H1 (cell line): ENCODE measurements at regions not wholly inside any gene's neighbourhood (a gene's known extent, or its start where the extent isn't known, plus 50 kb on each side); places are given as distances from the start of the nearest gene placed in this dataset.

ENCODE experiments used
- CTCF ChIA-PET: fragments of 300-600 bp; sonication (Branson Sonifier 250); formaldehyde crosslinking; loops from one replicate; lab custom pipeline; 2021; ENCODE audit not compliant: partially characterized antibody; lab: Charles Lee
- POLR2A ChIA-PET: fragments of 300-600 bp; sonication (Branson Sonifier 250); formaldehyde crosslinking; loops from one replicate; lab custom pipeline; 2021; ENCODE audit warnings: inconsistent platforms; ENCODE audit not compliant: partially characterized antibody; lab: Charles Lee
- DNase-seq, 2 experiments: peaks; one replicate each; pipeline versions ENCODE4 v3.0.0 to v3.0.0-alpha.2; 2010 to 2022; ENCODE audit warnings: low spot score in 2 of 2, low read depth in 1 of 2, mixed read lengths in 1 of 2
- FAIRE-seq: peaks from 2 replicates; lab custom pipeline; 2011; peaks lifted over from hg19 to GRCh38; lab: Jason Lieb, UNC
- H2AFZ ChIP-seq: 2 replicates; pipeline ENCODE4 v1.8.1; 2012; ENCODE audit warnings: low read length, inconsistent platforms
- H2AK5ac ChIP-seq: 2 replicates; pipeline ENCODE4 v1.6.1; 2013; ENCODE audit warnings: low read depth, low read length
- H2BK120ac ChIP-seq: replicated peaks from 2 replicates; pipeline ENCODE3; 2013; ENCODE audit warnings: low read depth, low read length, inconsistent platforms
- H2BK12ac ChIP-seq: 2 replicates; pipeline ENCODE4 v1.6.1; 2013; ENCODE audit warnings: low read depth, low read length
- H2BK15ac ChIP-seq: 2 replicates; pipeline ENCODE4 v1.6.1; 2013; ENCODE audit warnings: low read length
- H2BK20ac ChIP-seq: 2 replicates; pipeline ENCODE4 v1.6.1; 2013; ENCODE audit warnings: low read length
- H2BK5ac ChIP-seq: 2 replicates; pipeline ENCODE4 v1.6.1; 2013; ENCODE audit warnings: low read depth, low read length
- H3K14ac ChIP-seq: 2 replicates; pipeline ENCODE4 v1.6.1; 2013; ENCODE audit warnings: inconsistent platforms; ENCODE audit not compliant: insufficient read length
- H3K18ac ChIP-seq: 2 replicates; pipeline ENCODE4 v1.6.1; 2013; ENCODE audit warnings: low read length; ENCODE audit errors: extremely low read depth
- H3K23ac ChIP-seq: 2 replicates; pipeline ENCODE4 v1.6.1; 2013; ENCODE audit warnings: inconsistent platforms; ENCODE audit not compliant: insufficient read length
- H3K23me2 ChIP-seq: 2 replicates; pipeline ENCODE4 v1.6.1; 2013; ENCODE audit warnings: low read depth, low read length
- H3K27ac ChIP-seq: 2 replicates; pipeline ENCODE4 v1.6.1; 2011; ENCODE audit warnings: low read depth, low read length, inconsistent platforms
- H3K27me3 ChIP-seq, 4 experiments: replicated peaks in 1 of 4; 1 replicate in 1 of 4; 2 replicates in 3 of 4; pipeline versions ENCODE4 v1.6.1 to v1.8.1; 2011 to 2013; ENCODE audit warnings: low read length in 3 of 4, mild to moderate bottlenecking in 3 of 4, inconsistent platforms in 2 of 4, mixed read lengths in 2 of 4, moderate library complexity in 1 of 4; ENCODE audit not compliant: control insufficient read depth in 3 of 4, insufficient read depth in 3 of 4; ENCODE audit errors: extremely low read depth in 1 of 4
- H3K36me3 ChIP-seq, 4 experiments: 2 replicates each; pipeline versions ENCODE4 v1.6.1 to v1.8.1; 2011 to 2013; ENCODE audit warnings: mild to moderate bottlenecking in 4 of 4, low read length in 3 of 4, moderate library complexity in 2 of 4, control low read depth in 1 of 4, inconsistent platforms in 1 of 4; ENCODE audit not compliant: insufficient read depth in 4 of 4, control insufficient read depth in 2 of 4
- H3K4ac ChIP-seq: replicated peaks from 2 replicates; pipeline ENCODE3; 2013; ENCODE audit warnings: low read length, low read depth, mixed read lengths, inconsistent platforms; ENCODE audit not compliant: insufficient read length
- H3K4me1 ChIP-seq, 4 experiments: replicated peaks in 1 of 4; 1 replicate in 1 of 4; 2 replicates in 3 of 4; pipeline versions ENCODE4 v1.6.1 to v1.8.1; 2011 to 2013; ENCODE audit warnings: low read length in 3 of 4, inconsistent platforms in 2 of 4, mixed read lengths in 1 of 4; ENCODE audit not compliant: insufficient read depth in 4 of 4, control insufficient read depth in 3 of 4
- H3K4me2 ChIP-seq, 2 experiments: 2 replicates each; pipeline versions ENCODE4 v1.6.1 to v1.8.1; 2011 to 2013; ENCODE audit warnings: low read depth in 2 of 2, low read length in 2 of 2, control low read depth in 1 of 2, inconsistent platforms in 1 of 2, mild to moderate bottlenecking in 1 of 2; ENCODE audit not compliant: insufficient read depth in 1 of 2
- H3K4me3 ChIP-seq, 4 experiments: fragments of 200-600, 300-600 bp in 1 of 4; sonication (generic), shearing (Covaris generic), sonication (Bioruptor Twin) in 1 of 4; 2 replicates each; pipeline versions ENCODE4 v1.5.1 to v1.8.1; 2011 to 2016; ENCODE audit warnings: low read length in 4 of 4, low read depth in 3 of 4, control low read depth in 2 of 4, inconsistent platforms in 2 of 4, mild to moderate bottlenecking in 2 of 4, mixed read lengths in 1 of 4, moderate library complexity in 1 of 4; ENCODE audit not compliant: insufficient read depth in 2 of 4; ENCODE audit errors: extremely low read depth in 1 of 4
- H3K56ac ChIP-seq: replicated peaks from 2 replicates; pipeline ENCODE3; 2013; ENCODE audit warnings: low read depth, mild to moderate bottlenecking, mixed read lengths, low read length, inconsistent platforms; ENCODE audit not compliant: insufficient read length
- H3K79me1 ChIP-seq: 2 replicates; pipeline ENCODE4 v1.6.1; 2013; ENCODE audit warnings: low read depth, low read length, control low read depth
- H3K79me2 ChIP-seq, 2 experiments: 2 replicates each; pipeline versions ENCODE4 v1.6.1 to v1.8.1; 2012 to 2013; ENCODE audit warnings: low read length in 2 of 2, mild to moderate bottlenecking in 2 of 2, inconsistent platforms in 1 of 2; ENCODE audit not compliant: insufficient read depth in 2 of 2, control insufficient read depth in 1 of 2
- H3K9ac ChIP-seq, 4 experiments: replicated peaks in 1 of 4; 1 replicate in 1 of 4; 2 replicates in 3 of 4; pipeline versions ENCODE4 v1.6.1 to v1.8.1; 2011 to 2013; ENCODE audit warnings: low read depth in 3 of 4, low read length in 3 of 4, control low read depth in 2 of 4, mild to moderate bottlenecking in 2 of 4, moderate library complexity in 2 of 4, inconsistent platforms in 1 of 4; ENCODE audit errors: extremely low read depth in 1 of 4
- H3K9me3 ChIP-seq, 2 experiments: 2 replicates each; pipeline versions ENCODE4 v1.6.1 to v1.8.1; 2012 to 2013; ENCODE audit warnings: mild to moderate bottlenecking in 2 of 2, moderate library complexity in 2 of 2, control low read depth in 1 of 2, inconsistent platforms in 1 of 2, low read depth in 1 of 2, low read length in 1 of 2, mixed read lengths in 1 of 2; ENCODE audit not compliant: insufficient read depth in 2 of 2
- H4K20me1 ChIP-seq, 2 experiments: replicated peaks in 1 of 2; 2 replicates each; pipeline versions ENCODE3 to v1.8.1; 2011 to 2013; ENCODE audit warnings: inconsistent platforms in 2 of 2, low read length in 2 of 2, mild to moderate bottlenecking in 1 of 2; ENCODE audit not compliant: insufficient read depth in 2 of 2, control insufficient read depth in 1 of 2
- H4K5ac ChIP-seq: 2 replicates; pipeline ENCODE4 v1.6.1; 2013; ENCODE audit warnings: low read length, low read depth, mixed read lengths, inconsistent platforms; ENCODE audit not compliant: insufficient read length
- H4K8ac ChIP-seq: 2 replicates; pipeline ENCODE4 v1.8.0; 2013; ENCODE audit warnings: mild to moderate bottlenecking, moderate library complexity, low read length, inconsistent platforms; ENCODE audit not compliant: insufficient read depth; ENCODE audit errors: extremely low read depth
- H4K91ac ChIP-seq: replicated peaks from 2 replicates; pipeline ENCODE3; 2013; ENCODE audit warnings: low read length, mixed read lengths, inconsistent platforms; ENCODE audit not compliant: insufficient read length
- ATF2 ChIP-seq: IDR thresholded peaks from 2 replicates; pipeline ENCODE4 v1.6.1; 2012; ENCODE audit warnings: low read length, inconsistent platforms
- CREB1 ChIP-seq: IDR thresholded peaks from 2 replicates; pipeline ENCODE4 v1.6.1; 2012; ENCODE audit warnings: inconsistent platforms
- EZH2 ChIP-seq: fragments of 200-600 bp; sonication (generic); IDR thresholded peaks from 2 replicates; pipeline ENCODE4 v1.7.1; 2012; ENCODE audit warnings: low read depth, mild to moderate bottlenecking, moderate library complexity, low read length, inconsistent platforms; ENCODE audit not compliant: severe bottlenecking
- POLR2A ChIP-seq, 2 experiments: IDR thresholded peaks; 1 replicate in 1 of 2; 2 replicates in 1 of 2; pipeline ENCODE4 v1.6.1; 2011; ENCODE audit warnings: low read depth in 2 of 2, low read length in 2 of 2, mild to moderate bottlenecking in 2 of 2; ENCODE audit errors: control extremely low read depth in 1 of 2
- POU5F1 ChIP-seq: IDR thresholded peaks from 2 replicates; pipeline ENCODE4 v1.6.1; 2011; ENCODE audit warnings: low read depth, mild to moderate bottlenecking, low read length, moderate library complexity
- RBBP5 ChIP-seq: IDR thresholded peaks from 2 replicates; pipeline ENCODE4 v1.7.1; 2012; ENCODE audit warnings: low read depth, mild to moderate bottlenecking, inconsistent platforms, low read length, moderate library complexity, borderline replicate concordance
- RFX5 ChIP-seq: IDR thresholded peaks from 2 replicates; pipeline ENCODE4 v1.6.1; 2011; ENCODE audit warnings: low read depth, low read length, improper control_type of control experiment, borderline replicate concordance
- SP2 ChIP-seq: IDR thresholded peaks from 2 replicates; pipeline ENCODE4 v1.6.1; 2012; ENCODE audit warnings: mild to moderate bottlenecking, low read length, inconsistent platforms
- TAF7 ChIP-seq: optimal IDR thresholded peaks from 2 replicates; pipeline ENCODE3; 2011; ENCODE audit warnings: low read depth, mild to moderate bottlenecking, inconsistent platforms, low read length, moderate library complexity, borderline replicate concordance
- TEAD4 ChIP-seq: IDR thresholded peaks from 2 replicates; pipeline ENCODE4 v1.6.1; 2012; ENCODE audit warnings: low read depth, low read length, inconsistent platforms, mixed read lengths
- YY1 ChIP-seq: IDR thresholded peaks from 2 replicates; pipeline ENCODE4 v1.6.1; 2011; ENCODE audit warnings: low read depth, mild to moderate bottlenecking, low read length

DNA sequence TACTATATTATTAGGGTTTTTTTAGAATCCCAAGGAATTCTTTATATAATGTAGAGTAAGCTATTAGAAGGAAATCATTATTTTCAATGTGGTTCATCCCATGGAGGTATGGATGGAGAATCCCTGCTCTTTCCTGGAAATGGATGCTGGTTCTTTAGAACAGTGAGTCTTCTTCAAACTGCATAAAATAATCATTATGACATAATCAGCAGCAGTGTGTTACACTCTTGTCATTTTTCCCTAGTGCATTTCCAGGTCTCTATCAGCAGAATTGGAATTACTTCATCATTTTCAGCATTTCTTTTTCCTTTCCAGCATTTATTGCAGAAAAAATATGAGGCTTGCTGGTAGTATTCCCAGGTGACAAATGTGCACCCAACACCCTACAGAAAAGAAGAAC lies 168.1 kb downstream of the ETAA1 start:
- Histone ChIP-seq H3K27ac (no peak overlapping the region), H2BK5ac (no peak overlapping the region)

More for the DNA sequence above, 168.1 kb downstream of the ETAA1 start:
- Histone ChIP-seq H2BK20ac (no peak overlapping the region), H3K79me1 (no peaks in the 10 kb centered on the region), H3K4ac (no peak overlapping the region), H3K36me3 (no peaks in the 10 kb centered on the region), H4K8ac (no peak overlapping the region), H2BK12ac (no peak overlapping the region), H3K79me2 (no peaks in the 10 kb centered on the region), H3K23ac (no peak overlapping the region), H3K4me2 (no peak overlapping the region), H3K4me1 (no peaks in the 10 kb centered on the region), H2AFZ (no peak overlapping the region), H2AK5ac (no peak overlapping the region), H3K27me3 (no peaks in the 10 kb centered on the region), H3K23me2 (no peaks in the 10 kb centered on the region; the same call in 1 of the 2 replicates), H3K56ac (no peak overlapping the region), H2BK15ac (no peak overlapping the region), H3K9ac (no peak overlapping the region), H3K4me3 (no peak overlapping the region), H3K9me3 (no peaks in the 10 kb centered on the region), H4K91ac (no peak overlapping the region), H3K14ac (no peak overlapping the region), H3K18ac (no peak overlapping the region), H4K5ac (no peak overlapping the region), H4K20me1 (no peaks in the 10 kb centered on the region), H2BK120ac (no peak overlapping the region)
- ChIA-PET CTCF (no interaction called here), POLR2A (no interaction called here)
- TF ChIP-seq RBBP5 (no peak), CREB1 (no peak), TEAD4 (no peak), ATF2 (no peak), POU5F1 (no peak), EZH2 (no peak), SP2 (no peak), YY1 (no peak), RFX5 (no peak), TAF7 (no peak), POLR2A (IDR thresholded peaks at IDR 0.05; ENCODE audit: control extremely low read depth in 1 of 2, low read depth in 2 of 2, low read length in 2 of 2) (no peak)
- FAIRE-seq (no peak), DNase-seq (no peak)
